HS-27A (cell line): ENCODE measurements at regions not wholly inside any gene's neighbourhood (a gene's known extent, or its start where the extent isn't known, plus 50 kb on each side); places are given as distances from the start of the nearest gene placed in this dataset.

Experiments
- DNase-seq: peaks from one replicate; pipeline ENCODE4 v3.0.0-alpha.2; 2012; ENCODE audit warnings: low read depth, missing footprints

DNA sequence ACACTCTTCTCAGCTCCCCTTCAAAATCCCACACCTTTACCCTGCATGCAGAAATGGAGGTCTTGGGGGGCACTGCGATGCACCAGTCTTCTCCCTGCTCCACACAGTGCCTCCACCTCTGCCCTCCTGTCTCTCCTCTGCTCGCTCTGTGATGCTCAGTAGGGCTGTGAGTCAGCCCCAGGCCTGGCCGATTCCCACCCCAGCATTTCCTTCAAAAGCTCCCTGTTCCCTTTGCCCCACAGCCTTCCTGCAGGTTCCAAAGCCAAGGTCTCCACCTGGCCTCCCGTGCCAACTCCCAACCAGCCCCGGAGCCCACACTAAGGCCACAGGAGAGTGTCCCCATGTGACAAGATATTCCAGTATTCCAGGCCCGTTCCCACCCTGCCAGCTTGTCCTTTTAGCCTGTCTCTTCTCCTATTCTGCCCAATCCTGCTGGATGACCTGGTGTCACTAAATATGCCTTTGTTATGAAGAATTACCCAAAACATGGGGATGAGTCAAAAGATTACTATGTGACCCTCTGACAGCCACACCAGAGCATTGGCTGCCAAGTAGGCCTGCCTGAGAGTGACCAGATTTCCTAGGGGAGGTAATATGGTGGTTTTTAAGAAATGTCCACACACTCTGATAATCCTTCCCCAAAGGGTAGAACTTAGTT lies 118.9 kb upstream of the NXT1 start:
- peak; percentile 58 for DNase-seq

- no peak for DNase-seq
These were observed 119.7 kb upstream of the NXT1 start for GRCh38 chr20:23230766-23231385.

- DNase-seq, result no peak
These were observed 120.6 kb upstream of the NXT1 start for GRCh38 chr20:23229989-23230388.

GRCh38 chr20:23228912-23229311 lies 121.7 kb upstream of the NXT1 start:
- DNase-seq, result no peak

DNA sequence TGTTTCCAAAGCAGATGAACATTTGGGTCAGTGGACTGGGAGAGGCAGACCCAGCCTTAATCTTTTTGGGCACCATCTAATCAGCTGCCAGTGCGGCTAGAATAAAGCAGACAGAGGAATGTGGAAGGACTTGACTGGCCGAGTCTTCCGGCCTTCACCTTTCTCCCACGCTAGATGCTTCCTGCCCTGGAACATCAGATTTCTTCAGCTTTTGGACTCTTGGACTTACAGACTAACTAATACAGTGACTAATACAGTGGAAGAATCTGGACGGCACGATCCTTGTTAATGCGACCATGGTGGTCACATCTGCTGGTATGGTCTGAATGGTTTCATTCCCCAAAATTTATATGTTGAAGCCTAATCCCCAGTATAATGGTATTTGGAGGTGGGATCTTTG lies 122.6 kb upstream of the NXT1 start:
- no peak for DNase-seq

DNA sequence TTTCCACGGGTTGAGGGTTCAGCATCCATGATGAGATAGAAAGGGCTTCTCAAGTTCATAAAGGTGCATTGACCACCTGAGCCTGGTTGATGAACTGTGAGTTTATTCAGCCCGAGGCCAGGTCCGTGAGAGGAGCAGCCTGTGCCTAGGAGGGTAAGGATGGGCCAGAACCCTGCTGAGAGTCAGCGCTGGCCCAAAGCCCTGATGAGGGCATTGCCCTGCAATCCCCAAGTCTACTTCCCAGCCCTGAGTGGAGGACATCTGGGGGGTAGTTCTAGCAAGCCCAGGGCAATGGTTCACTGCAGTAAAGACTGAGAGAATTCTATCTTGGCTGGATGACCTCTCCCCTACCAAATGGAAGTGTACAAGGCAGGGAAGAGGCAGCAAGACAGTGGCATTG lies 123.3 kb upstream of the NXT1 start:
- DNase-seq, result no peak

DNA sequence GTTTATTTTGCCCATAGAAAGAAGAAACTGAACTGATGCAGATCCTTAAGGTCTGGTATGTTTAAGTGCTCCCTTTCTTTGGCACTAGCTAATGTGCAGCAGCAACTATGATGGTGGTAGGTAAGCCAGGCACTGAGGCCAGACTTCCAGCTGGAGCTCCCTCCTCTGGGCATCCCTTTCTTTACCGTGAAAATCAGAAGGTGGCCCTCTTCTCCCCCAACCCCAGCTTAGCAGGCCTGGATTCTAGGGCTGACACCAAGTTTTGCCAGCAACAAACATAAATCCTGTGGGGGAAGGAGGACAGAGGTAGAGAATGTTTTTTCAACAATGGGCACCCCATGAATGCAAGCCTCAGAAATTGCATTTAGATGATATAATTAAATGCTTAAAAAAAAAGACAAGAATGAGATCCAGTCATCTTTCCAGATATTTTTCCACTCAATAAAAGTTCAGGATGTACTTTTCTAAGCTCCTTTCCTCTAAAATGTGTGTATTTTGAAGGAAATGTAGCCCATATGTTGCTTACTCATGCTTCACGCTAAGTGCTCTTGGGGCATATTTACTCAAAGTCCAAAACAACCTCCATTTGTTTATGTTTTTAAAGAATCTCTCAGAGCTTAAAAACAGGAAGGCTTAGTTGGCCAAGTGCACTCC lies 123.9 kb upstream of the NXT1 start:
- DNase-seq, result no peak

- no peak for DNase-seq
These were observed 125.1 kb upstream of the NXT1 start for GRCh38 chr20:23225407-23226060.

DNA sequence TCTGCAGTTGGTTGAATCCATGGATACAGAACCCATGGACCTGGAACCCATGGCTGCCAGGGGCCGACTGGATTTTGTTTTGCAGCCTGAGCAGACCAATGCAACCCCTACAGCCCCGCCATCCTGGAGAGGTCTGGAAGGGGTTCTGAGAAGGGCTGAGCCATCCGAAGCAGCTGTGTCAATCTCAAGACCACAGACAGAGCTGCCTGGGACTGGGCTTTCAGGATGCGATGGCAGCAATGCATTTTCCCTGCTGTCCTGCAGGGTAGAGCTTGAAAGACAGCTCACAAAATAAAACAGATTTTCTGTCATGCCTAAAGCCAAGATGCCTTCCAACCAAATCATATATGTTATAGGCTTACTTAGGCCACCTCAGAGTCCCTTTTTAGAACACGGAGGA lies 125.8 kb upstream of the NXT1 start:
- DNase-seq, result no peak

- DNase-seq, result no peak
These were observed 126.5 kb upstream of the NXT1 start for GRCh38 chr20:23223908-23224580.

- DNase-seq, result no peak
These were observed 127.9 kb upstream of the NXT1 start for GRCh38 chr20:23222531-23223200.

DNA sequence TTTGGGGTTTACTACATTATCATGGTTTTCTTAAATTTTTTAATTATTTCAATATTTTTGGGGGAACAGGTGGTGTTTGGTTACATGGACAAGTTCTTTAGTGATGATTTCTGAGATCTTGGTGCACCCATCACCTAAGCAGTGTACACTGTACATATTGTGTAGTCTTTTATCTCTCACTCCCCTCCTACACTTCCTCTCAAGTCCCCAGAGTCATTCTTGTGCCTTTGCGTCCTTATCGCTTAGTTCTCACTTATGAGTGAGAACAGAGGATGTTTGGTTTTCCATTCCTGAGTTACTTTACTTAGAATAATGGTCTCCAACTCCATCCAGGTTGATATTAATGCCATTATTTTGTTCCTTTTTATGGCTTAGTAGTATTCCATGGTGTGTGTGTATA lies 130.9 kb upstream of the CD93 start:
- DNase-seq, result no peak

DNA sequence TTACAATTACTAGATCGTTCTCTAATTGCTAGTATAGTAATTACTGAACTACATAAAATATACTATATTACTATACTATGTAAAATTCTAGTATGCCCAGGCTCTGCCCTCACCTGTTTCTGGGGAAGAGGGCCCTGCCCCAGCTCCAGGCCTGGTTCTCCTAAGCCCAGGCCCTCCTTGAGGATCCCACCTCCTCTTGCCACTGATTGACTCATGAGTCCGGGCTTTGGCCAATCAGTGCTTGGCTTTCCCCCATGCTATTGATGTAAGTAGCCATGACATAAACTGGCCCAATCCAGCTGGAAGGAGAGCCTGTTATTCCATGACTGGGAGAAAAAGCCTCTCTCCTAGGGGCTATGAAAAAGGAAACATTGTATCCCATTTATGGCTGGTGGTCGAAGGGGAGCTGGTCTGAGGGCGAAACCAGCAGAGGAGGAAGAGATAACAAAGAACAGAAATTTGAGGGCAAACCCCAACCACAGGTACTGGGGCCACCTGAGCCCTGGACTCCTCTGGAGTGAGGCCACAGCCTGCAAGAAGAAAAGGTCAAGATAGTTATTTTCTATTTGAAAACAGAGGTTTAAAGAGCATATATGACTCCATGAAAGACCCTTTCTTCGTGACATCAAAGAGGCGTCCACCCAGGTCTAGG lies 129.3 kb upstream of the CD93 start:
- DNase-seq, result no peak

DNA sequence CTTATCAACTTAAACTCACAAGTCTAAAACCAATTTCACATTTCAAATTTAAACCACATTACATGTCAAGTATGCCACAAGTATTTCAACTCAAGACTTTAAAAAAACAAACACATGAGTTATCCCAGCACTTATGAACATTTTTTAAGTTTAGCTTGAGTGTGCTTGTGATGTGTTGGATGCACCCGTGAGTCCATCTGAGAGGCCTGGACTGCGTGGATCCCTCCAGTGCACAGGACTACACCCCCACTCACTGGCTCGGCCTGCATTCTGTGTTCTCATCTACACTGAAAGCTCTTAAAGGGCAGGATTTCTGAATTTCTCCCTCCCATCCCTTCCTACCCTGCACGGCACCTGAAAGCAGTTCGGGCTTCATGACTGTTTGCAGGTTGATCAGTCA lies 128.8 kb upstream of the CD93 start:
- no peak for DNase-seq

GRCh38 chr20:23212464-23212995 lies 126.4 kb upstream of the CD93 start:
- DNase-seq, result no peak

GRCh38 chr20:23212011-23212410 lies 125.9 kb upstream of the CD93 start:
- DNase-seq, result no peak

- DNase-seq, result no peak
These were observed 125.0 kb upstream of the CD93 start for GRCh38 chr20:23211164-23211563.

DNA sequence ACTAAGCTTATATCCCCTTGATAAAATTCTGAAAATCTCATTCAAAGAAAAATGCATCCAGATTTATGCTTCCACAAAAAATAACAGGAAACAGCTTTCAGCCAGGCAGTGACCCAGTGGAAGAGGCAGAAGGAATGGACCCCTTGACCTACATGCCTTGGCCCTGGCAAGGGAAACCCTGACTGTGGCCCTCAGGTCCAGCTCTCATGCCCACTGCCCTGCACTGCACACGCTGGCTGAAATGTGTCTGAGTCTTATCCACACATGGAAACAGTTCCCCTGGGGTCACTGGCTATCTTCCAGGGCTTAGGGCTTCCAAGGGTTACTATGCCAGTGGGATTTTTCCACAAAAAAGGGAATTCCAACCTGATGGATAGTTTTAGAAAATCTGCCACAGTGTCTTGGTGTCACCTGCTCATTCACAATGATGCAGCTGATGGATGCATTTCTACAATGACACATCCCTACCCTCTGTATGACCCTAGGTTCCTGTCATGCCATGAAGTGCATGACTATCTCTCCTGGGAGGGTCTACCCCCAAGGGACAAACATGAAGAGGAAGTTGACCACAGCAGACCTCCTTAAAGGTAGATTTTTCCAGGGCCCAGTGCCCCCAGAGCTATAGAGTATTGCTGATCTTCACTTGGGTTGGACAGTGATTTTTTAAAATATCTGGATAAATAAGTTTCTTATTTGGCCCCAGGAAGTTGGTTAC lies 121.9 kb upstream of the CD93 start:
- no peak for DNase-seq

DNA sequence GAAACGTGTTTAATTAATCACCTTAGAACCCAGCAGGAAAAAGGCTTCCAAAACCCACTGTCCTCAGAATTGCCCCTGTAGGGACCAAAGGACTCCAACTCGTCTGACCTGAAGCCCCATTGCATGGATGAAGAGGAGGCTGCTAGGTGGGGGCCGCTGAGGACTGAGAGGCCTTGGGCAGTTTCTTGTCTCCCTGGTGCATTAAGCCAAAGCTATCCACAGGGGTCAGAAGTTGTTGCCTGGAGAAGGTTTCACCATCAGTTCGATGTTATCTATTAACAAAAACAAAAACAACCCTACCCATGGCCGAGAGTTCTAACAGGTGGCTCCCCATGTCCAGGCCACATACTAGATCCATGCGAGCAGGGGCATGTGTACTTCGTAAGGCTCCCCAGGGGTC lies 120.9 kb upstream of the CD93 start:
- DNase-seq, result no peak

DNA sequence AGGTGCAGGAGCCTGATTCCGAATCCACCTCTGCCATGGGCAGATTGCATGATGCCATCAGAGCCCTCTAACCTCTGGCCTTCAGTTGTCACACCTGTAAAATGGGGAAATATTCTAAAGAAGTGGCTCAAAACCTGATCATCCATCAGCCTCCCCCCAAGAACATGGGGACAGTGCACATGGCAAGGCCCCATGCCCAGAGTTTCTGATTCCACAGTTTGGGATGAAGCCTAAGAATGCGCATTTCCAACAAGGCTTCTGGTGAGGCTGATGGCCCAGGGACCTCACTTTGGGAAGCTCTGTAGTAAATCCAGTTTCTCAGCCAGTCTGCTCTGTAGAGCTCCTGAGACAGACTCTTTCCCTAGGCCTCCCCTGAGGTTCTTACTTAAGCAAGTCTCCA lies 119.9 kb upstream of the CD93 start:
- no peak for DNase-seq

GRCh38 chr20:23205611-23206041 lies 119.5 kb upstream of the CD93 start:
- no peak for DNase-seq
